Activated CD4-positive, alpha-beta T cell treated with anti-CD3 and anti-CD28 coated beads for 1 hour (primary cell): ENCODE measurements at regions not wholly inside any gene's neighbourhood (a gene's known extent, or its start where the extent isn't known, plus 50 kb on each side); places are given as distances from the start of the nearest gene placed in this dataset.

Source experiments
- DNase-seq: peaks from one replicate; pipeline ENCODE4 v3.0.0-alpha.2; 2020

DNA sequence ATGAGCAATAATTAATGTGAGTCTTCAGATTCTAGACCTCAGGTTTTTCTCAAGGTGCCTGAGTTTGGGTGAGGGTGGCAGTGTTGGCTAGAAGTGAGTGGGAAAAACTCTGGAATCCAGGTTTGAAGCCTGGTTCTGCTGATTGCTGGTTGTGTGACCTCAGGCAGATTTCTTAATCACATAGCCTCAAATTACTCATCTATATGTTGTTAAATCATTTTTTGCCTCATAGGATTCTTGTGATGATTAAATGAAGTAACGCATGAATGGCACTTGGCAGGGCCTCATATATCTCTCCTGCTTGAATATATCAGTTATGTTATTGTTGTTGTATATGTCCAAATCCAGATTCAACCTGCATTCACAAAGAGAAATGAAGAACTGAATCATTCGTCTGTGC is 60.5 kb downstream of the NR2F2 start:
- no peak for DNase-seq

DNA sequence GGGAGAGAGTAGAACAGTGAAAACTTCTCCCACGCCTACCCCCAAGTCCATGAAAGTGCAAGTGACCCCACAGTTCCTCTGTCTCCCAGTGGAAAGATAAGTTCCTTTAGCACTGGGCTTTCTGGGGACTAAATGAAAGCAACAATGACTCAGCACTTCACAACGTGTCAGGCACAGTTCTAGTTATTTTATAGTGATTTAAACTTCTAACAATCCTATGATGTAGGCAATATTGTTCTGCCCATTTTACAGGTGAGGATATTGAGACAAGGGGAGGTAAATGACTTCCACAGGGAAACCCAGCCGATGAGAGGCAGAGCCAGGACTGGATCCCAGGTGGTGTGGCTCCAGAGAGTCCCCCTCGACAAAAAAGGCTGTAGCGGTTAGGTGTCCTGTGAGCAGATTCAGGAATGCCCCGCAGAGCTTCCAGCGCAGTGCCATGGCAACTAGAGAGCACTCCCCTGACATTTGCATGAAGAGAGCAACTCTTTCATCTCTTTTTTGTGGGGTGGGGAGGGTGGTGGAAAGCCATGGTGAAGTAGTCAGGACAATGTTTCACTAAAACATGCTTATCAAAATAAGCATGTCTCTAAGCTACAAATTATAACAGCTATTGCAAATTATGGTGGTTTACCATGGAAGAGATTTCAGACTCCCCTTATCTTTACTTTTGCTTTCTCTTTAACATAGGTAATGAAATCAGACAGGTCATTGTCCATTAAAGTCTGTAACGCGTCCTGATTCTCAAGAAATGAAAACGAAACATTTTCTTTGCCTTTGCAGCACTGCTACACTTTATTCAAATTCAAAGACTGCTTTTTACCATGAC is 62.1 kb downstream of the NR2F2 start:
- no peak for DNase-seq

DNA sequence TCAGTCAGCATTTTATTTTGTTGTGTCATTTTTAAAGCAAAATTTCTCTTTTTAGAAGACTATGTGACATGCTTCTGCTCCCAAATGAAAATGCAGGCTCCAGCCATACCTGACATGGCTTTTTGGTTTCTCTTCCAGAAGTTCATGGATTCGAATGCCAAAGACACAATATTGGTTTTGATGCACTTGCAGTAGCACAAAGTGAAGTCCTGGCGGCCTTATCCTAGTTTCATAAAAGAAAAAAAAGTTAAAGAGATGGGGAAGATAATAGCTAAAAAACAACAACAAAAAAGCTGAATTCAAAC is 62.7 kb downstream of the NR2F2 start:
- DNase-seq, result no peak

DNA sequence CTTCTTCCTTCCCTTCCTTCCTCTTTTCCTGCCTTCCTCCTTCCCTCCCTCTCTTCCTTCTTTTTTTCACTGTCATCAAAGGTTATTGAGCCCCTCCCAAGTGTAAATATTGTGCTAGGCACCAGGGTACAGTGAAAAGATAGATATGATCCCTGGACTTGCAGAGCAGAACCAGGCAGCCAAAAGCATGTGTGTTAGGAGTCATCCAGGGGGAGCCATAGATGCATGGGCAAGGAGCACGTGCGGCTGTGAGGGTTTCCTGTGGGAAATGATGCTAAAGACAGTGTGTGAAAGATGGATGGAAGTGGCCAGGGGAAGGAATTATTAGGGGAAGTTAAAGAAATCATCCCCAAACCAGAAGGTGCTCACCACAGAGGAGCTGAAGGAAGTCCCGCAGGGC is 65.2 kb downstream of the NR2F2 start:
- DNase-seq, result no peak

DNA sequence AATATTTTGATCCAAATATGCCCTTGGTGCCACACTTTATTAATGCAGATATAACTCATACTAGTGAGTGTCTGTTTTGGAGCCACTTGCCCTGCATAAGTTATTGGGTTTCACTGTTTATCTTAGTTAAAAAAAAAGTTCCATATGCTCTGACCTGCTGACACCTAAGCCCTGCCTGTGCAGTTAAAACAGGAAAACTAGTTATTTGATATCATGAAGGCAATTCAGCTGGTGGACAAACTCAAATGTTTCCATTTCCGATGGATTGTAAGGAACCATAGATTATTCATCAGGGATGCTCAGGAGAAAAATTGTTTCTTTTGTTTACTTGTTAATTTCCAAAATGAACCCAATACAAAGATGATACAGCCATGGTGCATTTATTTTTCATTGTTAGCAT is 68.3 kb downstream of the NR2F2 start:
- no peak for DNase-seq

DNA sequence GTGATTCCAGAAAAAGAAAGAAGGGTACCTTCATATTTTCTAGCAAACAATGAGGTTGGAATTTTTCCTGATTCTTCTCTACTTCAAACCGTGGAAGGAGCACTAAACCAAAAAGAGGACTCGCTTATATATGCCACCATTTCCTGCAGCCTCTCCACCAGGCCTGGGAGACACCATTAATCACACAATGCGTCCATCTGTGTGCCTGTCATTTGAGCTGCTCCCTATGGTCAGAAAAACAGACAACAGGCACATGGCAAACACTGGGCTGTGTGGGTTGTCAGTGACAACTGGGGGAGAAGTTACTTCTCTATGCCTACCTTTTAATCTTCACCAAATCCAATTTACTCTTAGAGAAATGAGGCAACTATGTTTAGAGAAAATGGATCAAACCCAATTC is 71.9 kb downstream of the NR2F2 start:
- no peak for DNase-seq

DNA sequence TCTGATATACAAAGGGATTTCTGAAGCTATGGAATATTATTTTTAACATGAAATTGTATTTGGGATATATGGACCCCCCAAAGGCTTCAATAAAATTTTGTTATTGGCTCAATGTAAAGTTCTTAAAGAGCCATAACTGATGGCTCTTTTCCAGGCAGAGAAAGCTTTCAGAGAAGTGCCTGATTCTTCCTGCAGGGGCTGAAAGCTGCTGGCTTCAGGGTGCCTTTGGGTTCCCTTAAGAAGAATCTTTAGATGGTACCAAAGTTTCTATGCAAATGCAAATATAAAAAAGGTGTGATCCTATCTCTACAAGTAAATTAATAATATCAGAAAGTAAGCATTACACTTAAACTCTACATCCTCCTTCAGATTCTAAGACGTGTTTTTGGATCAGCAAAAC is 72.6 kb downstream of the NR2F2 start:
- no peak for DNase-seq

DNA sequence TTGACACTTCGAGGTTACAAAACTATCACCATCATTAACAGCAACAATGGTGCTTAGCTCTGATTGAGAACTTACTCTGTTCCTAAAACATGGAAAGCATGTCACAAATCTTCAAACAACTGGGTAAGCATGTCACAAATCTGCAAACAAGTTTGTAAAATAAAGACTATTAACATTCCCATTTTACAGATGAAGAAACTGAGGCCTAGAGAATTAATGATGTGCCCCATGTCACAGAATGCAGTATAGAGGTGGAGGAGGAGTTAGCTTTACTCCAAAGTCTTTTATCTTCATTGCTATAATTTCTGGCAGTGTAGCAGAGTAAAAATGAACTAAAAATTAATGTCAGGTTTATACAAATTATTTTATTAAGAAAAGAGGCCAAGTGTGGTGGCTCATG is 73.4 kb downstream of the NR2F2 start:
- DNase-seq, result no peak

DNA sequence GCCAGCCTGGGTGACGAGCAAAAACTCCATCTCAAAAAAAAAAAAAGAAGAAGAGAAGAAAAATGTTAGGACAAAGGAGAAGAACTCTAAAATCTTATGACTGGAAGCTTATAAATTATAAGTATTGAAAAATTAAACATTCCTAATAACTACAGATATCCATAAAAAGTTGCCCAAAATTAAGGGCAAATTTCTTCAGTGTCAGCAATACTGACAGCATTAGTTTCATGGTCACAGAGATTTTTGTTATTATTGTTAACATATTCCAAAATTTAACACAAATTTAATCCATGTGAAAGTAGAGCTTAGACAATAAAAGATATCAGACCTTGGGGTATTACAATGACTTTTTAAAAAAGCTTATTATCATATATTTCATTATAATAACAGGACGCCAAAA is 74.1 kb downstream of the NR2F2 start:
- DNase-seq, result no peak

DNA sequence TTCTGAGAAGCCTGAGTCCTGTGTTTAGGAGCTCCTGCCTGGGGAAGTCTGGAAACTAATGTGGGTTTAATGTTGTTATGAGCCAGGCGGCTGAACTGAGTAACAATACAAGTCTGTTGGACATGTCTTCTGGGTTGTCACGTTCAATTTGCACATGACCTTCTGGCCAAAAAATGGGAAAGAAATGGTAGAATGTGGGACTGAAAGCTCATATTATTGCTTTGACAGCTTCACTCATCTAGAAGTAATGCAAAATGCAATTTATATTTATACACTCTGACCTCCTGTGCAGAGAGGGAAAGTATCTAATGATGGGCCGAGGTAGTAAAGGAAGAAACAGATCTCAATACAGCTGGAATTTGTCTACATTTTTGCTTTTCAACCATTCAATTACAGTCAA is 75.8 kb downstream of the NR2F2 start:
- no peak for DNase-seq

DNA sequence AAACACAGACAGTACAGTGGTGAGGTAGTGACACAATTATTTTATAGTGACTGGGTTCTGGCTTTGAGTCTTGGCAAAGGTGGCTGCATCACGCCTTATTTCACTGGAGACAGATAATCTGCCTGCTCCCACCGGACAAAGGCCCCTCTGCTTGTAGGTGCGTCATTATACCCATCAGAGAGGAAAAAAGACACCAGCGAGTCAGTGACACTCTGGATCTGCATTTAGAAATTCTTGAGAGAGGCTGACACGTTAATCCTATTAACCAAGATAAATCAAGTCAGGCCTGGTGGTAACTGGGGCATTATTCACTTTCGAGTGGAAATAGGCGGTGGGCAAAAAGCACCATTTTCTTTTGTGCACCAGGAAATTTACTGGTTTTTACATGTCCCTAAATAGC is 76.2 kb downstream of the NR2F2 start:
- DNase-seq, result no peak

DNA sequence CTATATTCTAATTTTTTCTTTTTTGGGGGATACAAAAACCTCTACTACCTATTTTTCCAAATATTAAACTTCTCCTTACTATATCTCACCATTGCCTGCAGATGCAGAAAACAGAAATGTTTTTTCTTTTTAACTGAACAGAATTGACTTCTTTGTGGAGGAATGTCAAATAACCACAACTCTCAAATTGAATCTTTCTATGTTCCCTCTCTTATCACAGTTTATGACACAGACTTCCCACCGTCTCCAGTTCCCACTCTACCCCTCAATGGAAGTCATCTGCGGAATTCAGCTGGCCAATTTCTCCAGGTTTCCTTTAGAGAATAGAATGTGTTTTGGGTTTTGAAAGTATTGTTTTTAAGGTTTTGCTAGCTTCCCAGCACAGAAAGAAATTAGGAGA is 77.0 kb downstream of the NR2F2 start:
- no peak for DNase-seq

DNA sequence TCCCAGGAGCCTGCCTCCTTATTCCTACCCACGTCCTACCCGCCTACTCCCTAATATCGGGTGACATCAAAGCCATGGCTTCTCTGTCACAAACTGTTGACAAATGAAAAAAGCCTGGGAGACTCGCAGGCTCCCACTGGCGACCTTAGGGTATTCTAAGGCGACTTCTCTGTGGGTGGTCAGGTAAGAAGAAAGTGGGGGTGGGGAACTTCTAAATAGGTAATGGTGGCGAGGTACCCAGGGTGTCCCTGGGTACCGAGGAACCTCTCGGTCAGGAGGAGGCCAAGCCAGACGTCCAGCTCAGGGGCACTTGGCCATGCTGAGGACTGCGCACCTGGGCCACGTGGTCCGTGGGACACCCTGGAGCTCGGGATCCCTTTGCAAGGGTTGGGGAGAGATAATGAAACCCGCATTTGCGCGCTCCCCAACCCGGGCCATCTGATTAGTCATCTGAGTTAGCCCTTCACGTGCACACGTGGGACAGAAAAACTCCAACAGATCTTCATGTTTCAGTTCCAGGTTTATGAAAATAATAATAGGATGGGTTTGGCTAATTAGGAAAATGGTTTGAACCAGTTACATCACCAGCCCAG is 78.2 kb downstream of the NR2F2 start:
- DNase-seq, result no peak

DNA sequence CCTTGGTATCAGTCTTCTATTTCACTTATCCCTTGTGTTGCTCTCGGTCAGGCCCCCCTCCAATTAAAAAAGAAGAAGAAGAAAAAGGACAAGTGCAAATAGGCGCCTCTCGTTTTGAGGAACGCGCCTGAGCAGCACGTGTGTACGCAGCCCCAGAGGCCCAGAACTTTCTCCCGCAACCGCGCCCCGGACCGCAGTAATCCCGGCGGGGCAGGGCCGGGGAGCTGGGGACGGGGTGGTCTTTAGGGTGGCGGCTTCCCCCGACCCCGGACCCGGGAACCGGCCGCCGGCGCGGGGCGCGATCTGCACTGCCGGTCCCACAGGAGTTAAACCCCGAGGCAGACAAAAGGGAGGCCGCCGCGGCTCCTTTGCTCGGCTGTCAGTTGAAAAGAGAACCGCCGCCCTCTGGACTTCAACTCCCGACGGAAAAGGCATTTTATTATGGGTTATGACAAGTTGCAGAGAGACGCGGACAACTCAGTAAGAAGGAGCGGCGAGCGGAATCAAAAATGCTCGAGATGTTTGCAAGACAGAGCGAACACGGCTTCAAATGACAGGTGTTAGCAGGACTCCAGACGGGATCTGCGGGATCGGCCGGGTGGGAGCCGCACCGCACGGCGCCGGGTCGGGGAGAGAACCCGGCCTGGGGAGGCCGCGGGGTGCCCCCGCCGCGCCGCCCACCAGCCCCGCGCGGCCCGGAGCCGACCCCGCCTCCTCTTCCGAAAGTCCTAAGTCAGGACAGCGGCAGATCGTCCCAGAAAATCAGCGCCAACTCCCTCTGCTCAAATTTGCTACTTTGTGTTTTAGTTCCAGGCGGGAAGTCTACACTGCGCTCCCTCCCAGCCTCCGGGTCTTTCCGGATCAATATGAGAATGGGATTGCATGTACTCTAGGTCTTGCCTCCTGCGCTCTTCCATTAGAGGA is 79.0 kb downstream of the NR2F2 start:
- no peak for DNase-seq

DNA sequence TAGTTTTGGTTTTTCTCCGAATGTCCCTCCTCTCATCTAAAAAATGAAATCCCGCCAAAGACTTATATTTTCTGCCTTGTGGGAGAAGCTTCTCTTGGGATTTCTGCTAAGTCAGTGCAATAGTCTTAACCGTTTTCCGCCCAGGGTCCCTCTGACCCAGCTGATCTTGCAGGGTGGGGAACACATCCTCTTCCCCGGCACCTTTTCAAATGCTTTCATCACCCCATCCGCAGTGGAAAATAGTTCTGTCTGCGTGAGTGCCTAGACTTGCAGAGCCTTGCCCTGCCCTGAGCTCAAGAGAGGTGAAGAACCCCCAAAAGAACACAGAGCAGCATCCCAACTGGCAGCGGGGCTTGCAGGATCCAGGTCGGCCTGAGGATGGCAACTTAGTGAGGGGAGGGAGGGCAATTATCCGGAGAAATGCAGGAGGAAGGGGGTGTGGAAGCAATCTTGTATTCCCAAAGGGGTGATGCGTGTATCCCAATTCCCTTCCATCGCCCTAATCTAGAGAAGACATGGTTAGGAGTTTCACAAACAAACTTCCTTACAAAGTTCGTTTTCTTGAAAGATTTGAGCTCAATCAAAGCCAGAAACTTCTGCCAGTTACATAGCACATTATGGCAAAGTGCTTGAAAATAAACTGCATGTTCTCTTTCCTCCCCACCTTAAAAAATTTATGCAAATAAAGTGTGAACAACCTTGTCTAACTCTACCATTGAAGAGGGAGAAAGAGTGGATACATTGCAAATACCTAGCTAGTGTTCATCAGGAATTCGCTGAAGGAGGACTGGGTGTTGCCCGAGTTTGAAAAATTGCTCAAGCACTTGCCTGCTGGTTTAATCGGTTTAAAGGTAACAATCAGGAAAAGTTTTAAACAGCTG is 79.9 kb downstream of the NR2F2 start:
- no peak for DNase-seq

DNA sequence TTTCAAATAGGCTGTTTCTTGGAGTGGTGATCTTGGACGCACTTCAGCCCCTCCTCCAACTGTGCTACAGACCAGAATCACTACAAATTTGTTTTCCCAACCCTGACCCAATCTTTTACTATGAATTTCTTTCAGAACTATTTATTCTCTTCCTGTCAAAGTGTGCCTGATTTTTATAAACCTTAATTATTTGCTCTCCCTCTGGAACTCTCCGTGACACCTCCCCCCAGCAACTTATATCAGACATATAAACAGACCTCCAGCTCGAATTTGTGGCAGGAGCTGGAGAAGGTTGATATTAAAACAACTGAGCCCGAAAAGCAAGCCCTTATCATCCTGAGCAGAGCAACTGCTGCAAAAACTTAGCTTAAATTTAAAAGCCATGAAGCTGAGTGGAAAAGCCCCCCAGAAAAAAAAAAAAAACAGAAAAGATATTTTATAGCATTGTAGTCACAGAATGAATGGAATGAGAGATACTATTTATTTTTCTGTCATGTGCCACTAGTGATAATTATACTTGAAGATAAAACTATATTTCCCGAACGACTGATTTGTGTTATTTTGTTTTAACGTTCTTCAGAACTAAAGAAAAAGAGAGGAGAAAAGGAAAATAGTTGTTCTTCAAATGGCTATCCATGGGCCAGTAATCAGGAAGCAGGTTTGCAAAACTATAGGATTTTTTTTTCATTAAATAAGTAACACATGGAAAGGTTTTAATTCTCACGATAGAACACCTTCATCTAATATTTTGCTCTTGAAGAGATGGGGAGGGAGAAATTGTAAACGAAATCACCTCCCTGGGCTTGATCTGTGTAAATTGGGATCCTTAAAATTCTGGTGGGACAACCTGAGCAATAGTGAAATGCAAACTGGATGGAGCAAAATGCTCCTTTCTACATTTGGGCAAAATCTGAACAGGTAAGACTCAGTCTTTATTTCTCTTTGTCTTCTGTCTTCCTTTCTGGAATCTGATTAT is 80.8 kb downstream of the NR2F2 start:
- no peak for DNase-seq

DNA sequence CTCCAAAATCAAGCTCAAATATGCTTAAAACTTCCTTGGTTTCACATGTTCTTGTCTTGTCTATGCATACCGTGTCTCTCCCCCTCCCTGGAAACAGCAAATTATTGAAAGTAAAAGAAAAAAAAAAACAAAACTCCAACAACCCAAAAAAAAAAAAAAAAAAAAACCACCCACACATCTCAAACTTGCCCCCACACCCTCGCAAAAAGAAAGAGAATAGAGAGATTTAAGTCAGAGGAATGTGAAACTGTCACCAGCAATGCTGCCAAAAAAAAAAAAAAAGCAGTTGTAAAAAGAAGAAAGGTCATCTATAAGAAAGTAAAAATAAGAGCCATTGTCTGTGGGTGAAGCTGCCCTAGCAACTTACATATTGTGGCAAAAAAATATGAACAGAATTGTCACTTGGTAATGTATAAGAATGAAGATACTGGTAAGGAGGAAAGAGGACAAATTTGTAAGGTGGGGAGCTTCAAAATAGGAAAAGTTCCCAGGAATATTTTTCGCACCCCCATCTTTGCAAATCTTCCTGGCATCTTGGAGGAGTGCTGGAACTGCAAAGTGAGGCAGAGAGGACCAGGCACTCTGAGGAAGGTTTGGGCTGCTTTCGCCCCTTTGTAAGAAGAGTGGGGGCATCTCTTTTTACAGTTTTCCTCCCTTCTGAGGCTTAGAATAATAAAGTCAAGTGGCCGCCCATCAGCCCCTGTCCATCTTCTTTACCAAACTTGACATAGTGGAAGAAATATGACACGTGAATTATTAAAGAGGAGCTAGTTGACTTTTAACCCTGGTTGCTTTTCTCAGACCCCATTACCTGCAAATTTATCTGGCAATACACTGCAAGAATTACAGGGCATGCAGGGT is 81.8 kb downstream of the NR2F2 start:
- no peak for DNase-seq

DNA sequence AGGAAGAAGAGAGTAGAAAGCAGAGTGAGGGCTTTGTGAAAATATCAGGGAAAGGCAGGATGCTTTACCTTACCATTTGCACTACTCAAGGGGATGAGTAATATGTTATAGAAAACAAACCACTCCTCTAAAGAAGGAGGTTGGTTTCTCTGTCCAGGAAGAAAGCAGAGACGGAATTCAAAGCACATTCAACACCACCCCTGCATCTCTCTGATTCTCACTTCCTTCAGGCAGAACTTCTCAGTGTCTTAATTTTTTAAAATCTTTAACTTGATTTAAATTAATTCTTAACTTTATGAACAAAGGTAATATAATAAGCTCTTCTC is 82.4 kb downstream of the NR2F2 start:
- DNase-seq, result no peak

DNA sequence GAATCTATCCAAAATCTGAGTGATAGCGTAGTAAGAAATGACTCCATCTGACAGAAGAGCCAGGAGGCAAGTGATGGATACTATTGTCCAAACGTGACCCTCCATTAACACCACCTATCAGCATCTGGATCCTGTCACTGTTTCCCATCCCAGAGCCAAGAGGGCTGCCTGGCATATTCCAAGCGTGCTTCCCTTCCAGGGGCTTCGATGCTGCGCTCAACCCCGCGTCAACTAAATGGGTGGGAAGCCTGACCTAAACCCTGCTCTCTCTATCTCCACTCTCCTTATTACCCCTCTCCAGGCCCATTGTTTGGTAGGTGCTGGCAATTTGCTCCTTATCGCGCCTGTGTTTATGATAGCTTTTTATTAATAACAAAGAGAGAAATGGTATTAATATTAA is 83.2 kb downstream of the NR2F2 start:
- no peak for DNase-seq

DNA sequence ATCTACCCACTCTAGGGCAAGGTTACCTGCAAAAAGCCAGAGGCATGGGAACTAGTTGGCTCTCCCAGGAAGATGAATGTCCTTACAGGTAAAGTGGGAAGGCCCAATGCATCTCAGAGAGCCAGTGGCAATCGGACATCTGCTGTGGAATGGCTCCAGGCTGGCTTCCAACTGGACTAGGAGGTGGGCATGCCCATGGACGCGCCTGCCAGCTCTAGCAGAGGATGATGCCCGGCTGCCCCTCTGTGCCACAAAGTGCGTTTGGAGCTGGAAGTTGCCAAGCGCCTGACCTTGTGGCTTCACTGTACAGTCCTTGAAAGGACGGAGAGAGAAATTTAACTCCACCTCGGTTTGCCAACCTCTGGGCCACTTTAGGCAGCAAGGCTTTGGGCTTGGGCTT is 84.4 kb downstream of the NR2F2 start:
- no peak for DNase-seq
